ENCODE measurements at regions not wholly inside any gene's neighbourhood (a gene's known extent, or its start where the extent isn't known, plus 50 kb on each side); places are given as distances from the start of the nearest gene placed in this dataset.
"Not testable (repeated sequence)": the region's sequence is repeated elsewhere in the genome, so short reads cannot be mapped to it uniquely, and the experiment has no call there.

DNA sequence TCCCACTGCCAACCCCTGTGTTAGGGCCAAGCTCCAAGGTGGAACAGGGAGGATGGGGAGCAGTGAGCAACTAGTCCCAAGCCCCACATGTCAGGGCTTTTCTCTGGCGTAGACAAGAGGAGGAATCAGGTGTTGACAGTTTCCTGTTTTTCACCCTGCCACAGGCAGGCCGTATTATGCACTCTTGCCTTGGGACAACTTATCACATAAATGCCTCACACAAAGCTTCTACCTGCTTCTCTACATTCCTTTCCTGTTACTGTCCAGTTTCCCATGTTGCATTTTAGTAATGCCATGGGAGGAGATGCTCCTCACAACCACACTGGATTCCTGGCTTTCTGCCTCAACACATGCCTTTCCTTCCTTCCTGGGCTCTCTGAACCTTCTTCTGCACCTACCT, 381.2 kb upstream of the ATP11B start:
- TF ChIP-seq, protein P1, sequence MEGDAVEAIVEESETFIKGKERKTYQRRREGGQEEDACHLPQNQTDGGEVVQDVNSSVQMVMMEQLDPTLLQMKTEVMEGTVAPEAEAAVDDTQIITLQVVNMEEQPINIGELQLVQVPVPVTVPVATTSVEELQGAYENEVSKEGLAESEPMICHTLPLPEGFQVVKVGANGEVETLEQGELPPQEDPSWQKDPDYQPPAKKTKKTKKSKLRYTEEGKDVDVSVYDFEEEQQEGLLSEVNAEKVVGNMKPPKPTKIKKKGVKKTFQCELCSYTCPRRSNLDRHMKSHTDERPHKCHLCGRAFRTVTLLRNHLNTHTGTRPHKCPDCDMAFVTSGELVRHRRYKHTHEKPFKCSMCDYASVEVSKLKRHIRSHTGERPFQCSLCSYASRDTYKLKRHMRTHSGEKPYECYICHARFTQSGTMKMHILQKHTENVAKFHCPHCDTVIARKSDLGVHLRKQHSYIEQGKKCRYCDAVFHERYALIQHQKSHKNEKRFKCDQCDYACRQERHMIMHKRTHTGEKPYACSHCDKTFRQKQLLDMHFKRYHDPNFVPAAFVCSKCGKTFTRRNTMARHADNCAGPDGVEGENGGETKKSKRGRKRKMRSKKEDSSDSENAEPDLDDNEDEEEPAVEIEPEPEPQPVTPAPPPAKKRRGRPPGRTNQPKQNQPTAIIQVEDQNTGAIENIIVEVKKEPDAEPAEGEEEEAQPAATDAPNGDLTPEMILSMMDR (IDR thresholded peaks at IDR 0.05; ENCODE audit: control insufficient read depth, extremely low read depth, insufficient read depth) = no peak
- H3K4me3 ChIP-seq (ENCODE audit: low read depth, low read length) = no peak overlapping the region
- no peak for DNase-seq (ENCODE audit: low read depth)

DNA sequence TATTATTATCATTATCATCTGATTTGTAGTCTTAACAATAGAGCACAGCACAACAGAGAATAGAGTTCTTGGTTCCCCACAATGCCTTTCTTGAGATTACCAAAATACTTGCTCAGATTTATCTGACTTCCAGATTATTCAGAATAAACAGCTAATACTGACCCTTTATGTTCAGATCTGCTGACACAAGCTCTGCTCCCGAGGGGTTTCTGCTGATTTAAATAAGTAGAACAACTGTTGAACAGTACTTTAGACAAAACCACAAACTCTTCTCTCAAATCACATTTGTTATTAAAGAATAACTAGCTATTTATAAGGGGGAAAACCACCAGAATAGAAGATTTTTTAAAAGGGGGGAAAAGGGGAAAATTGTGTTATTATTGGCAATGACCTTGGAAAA, 380.2 kb upstream of the ATP11B start:
- H3K4me3 ChIP-seq (ENCODE audit: low read depth, low read length) = no peak overlapping the region
- no peak for DNase-seq (ENCODE audit: low read depth)
- TF ChIP-seq, protein P1 (IDR thresholded peaks at IDR 0.05; ENCODE audit: control insufficient read depth, extremely low read depth, insufficient read depth) = no peak

DNA sequence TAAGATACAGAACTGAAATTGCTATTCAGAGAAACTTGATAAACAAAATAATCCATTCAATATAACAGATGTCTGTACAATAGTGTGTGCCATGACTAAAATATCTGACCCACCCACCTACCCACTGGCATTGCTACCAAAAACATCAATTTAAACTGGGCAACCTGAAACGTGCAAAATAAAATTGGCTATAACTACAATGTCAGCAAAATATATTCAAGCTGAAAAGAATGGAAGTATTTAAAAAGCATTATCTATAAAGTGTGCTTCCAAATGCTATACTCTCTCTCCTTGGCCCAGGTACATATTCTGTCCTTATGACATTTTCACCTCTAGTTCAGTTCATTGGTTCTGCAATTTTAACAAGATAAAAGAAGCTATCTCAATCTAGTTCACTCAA, 379.6 kb upstream of the ATP11B start:
- no peak for DNase-seq (ENCODE audit: low read depth)
- TF ChIP-seq, protein P1 (IDR thresholded peaks at IDR 0.05; ENCODE audit: control insufficient read depth, extremely low read depth, insufficient read depth) = no peak
- no peak overlapping the region for H3K4me3 ChIP-seq (ENCODE audit: low read depth, low read length)

GRCh38 chr3:182414586-182414985, 378.7 kb upstream of the ATP11B start:
- H3K4me3 ChIP-seq (ENCODE audit: low read depth, low read length) = no peak overlapping the region
- TF ChIP-seq, protein P1 (IDR thresholded peaks at IDR 0.05; ENCODE audit: control insufficient read depth, extremely low read depth, insufficient read depth) = no peak
- DNase-seq (ENCODE audit: low read depth) = no peak

DNA sequence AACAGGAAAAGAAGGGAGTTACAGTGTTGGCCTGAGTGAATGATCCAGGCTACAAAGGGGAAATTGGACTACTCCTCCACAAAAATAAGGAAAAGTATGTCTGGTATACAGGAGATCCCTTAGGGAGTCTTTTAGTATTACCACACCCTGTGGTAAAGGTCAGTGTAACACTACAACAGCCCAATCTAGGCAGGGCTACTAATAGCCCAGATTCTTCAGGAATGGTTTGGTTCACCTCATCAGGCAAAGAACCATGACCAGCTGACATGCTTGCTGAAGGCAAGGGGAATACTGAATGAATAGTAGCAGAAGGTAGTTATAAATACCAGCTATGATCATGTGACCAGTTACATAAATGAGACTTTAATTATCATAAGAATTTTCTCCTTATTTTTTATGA, 372.6 kb upstream of the ATP11B start:
- TF ChIP-seq, protein P1 (IDR thresholded peaks at IDR 0.05; ENCODE audit: control insufficient read depth, extremely low read depth, insufficient read depth) = no peak
- H3K4me3 ChIP-seq (ENCODE audit: low read depth, low read length) = no peak overlapping the region
- DNase-seq (ENCODE audit: low read depth) = no peak

DNA sequence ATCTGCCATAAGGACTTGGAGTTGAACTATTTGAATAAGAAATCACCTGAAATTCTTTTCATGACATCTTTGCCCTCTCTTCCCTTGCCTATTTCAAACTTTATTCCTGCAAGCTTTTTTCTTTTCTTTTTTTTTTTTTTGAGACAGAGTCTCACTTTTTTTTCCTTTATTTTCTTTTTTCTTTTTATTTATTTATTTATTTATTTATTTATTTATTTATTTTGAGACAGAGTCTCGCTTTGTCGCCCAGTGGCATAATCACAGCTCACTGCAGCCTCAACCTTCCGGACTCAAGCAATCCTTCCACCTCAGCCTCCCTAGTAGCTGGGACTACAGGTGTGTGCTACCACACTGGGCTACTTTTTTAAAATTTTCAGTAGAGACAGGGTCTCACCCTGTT, 369.3 kb upstream of the ATP11B start:
- no peak overlapping the region for H3K4me3 ChIP-seq (ENCODE audit: low read depth, low read length)
- DNase-seq (ENCODE audit: low read depth) = no peak
- TF ChIP-seq, protein P1 (IDR thresholded peaks at IDR 0.05; ENCODE audit: control insufficient read depth, extremely low read depth, insufficient read depth) = no peak

DNA sequence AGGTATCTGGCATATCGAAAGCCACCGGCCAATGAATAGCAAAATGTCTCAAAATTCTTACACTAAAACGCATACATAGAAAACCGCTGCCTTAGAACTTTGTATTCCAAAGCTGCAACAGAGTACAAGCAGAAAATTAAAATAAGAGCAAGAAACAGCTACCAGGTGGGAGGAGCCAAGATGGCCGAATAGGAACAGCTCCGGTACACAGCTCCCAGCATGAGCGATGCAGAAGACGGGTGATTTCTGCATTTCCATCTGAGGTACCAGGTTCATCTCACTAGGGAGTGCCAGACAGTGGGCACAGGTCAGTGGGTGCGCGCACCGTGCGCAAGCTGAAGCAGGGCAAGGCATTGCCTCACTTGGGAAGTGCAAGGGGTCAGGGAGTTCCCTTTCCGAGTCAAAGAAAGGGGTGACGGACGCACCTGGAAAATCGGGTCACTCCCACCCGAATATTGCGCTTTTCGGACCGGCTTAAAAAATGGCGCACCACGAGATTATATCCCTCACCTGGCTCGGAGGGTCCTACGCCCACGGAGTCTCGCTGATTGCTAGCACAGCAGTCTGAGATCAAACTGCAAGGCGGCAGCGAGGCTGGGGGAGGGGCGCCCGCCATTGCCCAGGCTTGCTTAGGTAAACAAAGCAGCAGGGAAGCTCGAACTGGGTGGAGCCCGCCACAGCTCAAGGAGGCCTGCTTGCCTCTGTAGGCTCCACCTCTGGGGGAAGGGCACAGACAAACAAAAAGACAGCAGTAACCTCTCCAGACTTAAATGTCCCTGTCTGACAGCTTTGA, 367.2 kb upstream of the ATP11B start:
- not testable (repeated sequence) for DNase-seq (ENCODE audit: low read depth); H3K4me3 ChIP-seq (ENCODE audit: low read depth, low read length)

DNA sequence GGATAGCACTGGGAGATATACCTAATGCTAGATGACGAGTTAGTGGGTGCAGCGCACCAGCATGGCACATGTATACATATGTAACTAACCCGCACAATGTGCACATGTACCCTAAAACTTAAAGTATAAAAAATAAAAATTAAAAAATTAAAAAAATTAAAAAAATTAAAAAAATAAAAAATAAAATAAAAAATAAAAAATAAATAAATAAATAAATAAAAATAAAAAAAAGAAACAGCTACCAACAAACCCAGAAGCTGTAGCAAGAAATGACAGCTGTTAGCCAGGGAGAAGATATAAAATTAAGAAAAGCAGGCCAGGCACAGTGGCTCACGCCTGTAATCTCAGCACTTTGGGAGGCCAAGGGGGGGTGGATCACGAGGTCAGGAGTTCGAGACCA, 361.3 kb upstream of the ATP11B start:
- H3K4me3 ChIP-seq (ENCODE audit: low read depth, low read length); DNase-seq (ENCODE audit: low read depth): not testable (repeated sequence)

Data from LNCaP clone FGC (cell line).